HG03103 (cell line): ENCODE measurements at regions not wholly inside any gene's neighbourhood (a gene's known extent, or its start where the extent isn't known, plus 50 kb on each side); places are given as distances from the start of the nearest gene placed in this dataset.

Source experiments
- ATAC-seq: cut with Tn5 transposase; IDR thresholded peaks from one replicate; pipeline ENCODE4 v1.9.1; 2021; ENCODE audit warnings: low read depth; ENCODE audit not compliant: unreplicated experiment

DNA sequence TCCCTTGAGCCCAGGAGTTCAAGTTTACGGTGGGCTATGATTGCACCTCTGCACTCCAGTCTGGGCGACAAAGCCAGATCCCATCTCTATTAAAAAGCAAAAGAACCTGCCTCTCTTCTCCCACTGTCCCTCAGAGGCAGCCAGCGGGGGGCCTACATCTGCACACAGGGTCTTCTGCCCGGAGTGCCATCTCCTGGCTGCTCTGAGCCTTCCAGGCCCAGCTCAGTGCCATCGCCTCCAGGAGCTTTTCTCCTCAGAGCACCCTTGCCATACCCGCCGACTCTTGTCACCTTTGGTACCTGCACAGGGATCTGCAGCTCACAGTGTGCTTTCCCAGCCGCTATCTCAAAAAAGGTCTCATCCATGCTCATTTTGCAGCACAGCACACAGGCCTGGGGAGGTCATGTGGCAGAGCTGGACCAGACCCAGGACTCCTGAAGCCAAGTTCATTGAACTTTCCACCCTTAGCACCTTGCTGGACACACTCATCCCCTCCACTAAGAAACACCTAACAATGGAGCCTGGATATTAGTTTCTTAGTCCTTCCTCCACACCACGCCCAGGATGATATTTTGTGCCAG is 186.3 kb downstream of the HAUS1 start:
- no peak for ATAC-seq

DNA sequence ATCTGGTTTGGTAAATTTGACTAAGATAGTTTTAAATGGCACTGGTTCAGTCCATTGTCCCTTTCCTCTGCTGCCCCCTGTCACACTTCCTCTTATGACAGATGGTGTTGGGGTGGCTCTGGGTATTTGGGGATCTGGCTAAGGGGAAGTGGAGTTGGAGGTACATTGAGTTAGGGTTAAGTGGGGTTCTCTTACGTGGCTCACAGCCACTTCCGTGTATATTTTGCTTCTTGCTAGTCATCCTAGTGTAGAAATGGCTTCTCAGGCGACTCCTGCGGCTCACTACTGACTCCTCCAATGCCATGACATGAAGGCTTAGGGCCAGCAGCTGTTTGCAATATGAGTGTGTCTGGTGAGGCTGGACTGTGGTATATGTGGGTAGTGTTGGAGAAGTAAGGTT is 187.0 kb downstream of the HAUS1 start:
- no peak for ATAC-seq

GRCh38 chr18:46293742-46294181 is 189.6 kb downstream of the HAUS1 start:
- no peak for ATAC-seq

DNA sequence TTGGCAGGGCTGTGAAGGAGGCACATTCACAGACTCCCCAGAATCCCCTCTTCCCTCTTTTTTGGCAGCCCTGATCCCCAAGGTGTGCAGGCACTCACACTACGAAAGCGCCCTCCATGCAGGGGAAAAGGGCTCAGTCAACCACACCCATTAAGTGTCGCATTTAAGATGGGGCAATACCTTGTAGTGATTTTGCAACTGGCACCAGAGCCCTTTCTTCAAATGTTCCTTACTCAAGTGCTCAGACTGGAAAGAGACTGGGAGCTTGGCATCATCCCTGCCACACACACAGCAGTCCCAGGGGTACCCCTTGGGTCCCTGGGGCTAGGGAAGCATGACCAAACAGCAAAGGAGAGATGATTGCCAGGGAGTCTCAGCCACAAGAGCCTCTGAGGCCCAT is 190.1 kb downstream of the HAUS1 start:
- no peak for ATAC-seq

- ATAC-seq, result no peak
Measured at GRCh38 chr18:46294751-46295150, 190.6 kb downstream of the HAUS1 start.

- ATAC-seq, result no peak
Measured at GRCh38 chr18:46295416-46295815, 191.2 kb downstream of the HAUS1 start.

DNA sequence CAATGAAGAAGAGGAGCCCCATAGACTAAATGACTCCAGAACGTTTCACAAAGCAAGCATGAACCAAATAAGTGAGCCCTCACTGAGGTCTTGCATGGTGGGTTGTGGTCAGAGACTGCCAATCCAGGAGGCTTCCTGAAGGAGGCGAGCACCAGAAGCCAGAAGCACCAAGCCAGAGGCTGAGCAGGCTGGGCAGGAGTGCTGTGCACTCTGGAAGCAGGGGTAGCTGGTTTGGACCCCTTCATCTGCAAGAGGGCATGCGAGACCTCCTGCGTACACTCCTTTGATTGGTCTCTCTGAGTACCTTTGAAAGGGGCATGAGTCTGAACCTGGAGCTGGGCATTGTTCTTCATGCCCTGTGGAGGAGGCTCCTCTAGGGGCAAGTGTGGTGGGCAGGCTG is 192.5 kb downstream of the HAUS1 start:
- ATAC-seq, result no peak

DNA sequence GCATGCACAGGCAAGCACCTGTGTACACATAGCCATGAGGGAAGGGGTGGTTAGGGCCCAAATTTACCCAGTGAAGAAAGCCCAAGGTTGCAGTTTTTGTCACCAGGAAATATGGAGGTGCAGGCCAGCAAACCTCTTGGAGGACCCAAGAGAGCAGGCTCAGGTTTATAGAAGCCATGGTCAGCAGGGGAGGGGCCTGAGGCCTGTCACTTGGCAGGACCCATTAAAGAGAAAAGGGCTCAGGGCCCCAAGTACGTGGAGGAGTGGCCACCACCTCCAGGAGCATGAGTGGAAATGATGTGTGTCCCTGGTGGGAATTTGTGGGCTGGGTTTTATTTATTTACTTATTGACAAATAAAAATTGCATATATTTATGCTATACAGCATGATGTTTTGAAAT is 192.9 kb downstream of the HAUS1 start:
- ATAC-seq, result no peak

- no peak for ATAC-seq
Measured at GRCh38 chr18:46297621-46298020, 193.4 kb downstream of the HAUS1 start.

DNA sequence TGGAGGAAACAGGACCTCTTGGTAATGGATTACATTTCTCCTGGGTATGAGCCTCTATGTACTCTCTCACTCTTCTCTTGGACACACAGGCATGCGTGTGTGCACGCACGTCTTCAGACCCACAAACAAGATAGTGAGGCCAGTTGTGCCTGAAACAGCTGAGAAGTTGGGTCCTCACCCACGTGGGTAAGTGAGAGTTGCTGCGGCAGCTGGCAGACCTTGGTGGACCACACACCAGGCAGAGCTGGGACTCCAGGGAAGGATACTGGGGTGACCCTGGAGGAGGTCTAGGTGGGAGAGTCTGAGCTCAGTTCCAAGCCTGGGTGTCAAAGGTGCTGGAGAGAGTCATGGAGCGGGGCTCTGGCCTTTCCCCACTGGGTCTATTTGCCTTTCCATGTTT is 194.3 kb downstream of the HAUS1 start:
- no peak for ATAC-seq

DNA sequence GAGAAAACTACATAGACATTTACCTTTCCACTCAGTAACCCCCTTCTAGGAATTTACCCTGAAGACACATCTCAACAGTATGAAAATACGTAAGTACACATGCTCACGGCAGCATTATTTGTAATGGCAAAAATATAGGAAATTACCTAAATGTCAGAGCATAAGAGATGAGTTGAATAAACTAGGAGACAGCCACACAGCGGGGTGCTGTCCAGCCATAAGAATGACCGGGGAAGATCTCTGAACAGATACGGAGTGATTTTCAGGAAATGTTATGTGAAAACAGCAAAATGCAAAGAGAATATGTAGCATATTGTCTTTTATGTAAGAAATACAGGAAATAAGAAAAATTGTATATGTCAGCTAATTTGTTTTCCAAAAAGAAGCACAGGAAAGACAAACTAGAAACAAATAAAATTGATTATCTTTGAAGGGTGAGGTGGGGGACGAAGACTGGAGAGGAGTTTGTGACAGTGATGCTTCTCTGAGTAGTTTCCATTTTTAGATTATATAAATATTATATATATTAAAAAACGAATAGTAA is 195.4 kb downstream of the HAUS1 start:
- ATAC-seq, result no peak

- no peak for ATAC-seq
Measured at GRCh38 chr18:46301081-46301480, 196.9 kb downstream of the HAUS1 start.

DNA sequence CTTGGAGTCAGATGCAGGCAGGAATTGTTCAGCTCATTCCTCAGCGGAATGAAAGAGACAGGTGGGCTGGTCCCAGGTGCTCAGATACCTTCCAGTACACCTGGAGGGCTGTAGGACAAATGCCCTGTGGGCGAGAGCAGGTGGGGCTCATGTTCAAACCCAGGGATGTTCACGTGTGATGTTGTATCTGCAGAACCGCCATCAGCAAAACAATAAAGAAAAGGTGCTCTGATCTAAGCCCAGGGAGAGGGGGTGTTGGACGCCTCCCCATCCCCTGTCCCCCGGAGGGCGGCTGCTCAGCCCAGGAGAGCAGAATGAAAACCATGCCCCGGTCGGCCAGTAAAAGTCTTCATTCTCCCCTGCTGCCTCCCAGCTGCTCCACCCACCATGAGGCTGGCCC is 197.4 kb downstream of the HAUS1 start:
- ATAC-seq, result no peak

- no peak for ATAC-seq
Measured at GRCh38 chr18:46302528-46303485, 198.6 kb downstream of the HAUS1 start.

DNA sequence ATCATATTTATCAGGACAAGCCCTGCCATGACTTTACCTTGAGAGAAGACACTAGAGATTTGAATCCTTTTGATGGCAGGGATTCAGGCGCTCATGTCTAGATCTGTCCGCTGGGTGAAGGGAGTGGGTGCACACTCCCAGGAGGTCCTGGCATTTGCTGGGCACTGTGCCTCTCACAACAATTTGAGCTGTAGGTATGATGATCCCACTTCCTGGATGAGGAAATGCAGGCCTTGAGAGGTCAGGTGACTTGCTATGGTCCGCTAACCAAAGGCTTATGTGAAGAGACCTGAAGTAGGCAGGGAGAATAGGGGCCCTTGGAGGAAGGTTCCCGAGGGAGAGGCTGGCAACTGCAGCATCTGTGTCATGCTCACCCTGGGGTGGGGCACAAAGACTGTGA is 206.1 kb downstream of the HAUS1 start:
- ATAC-seq, result no peak

DNA sequence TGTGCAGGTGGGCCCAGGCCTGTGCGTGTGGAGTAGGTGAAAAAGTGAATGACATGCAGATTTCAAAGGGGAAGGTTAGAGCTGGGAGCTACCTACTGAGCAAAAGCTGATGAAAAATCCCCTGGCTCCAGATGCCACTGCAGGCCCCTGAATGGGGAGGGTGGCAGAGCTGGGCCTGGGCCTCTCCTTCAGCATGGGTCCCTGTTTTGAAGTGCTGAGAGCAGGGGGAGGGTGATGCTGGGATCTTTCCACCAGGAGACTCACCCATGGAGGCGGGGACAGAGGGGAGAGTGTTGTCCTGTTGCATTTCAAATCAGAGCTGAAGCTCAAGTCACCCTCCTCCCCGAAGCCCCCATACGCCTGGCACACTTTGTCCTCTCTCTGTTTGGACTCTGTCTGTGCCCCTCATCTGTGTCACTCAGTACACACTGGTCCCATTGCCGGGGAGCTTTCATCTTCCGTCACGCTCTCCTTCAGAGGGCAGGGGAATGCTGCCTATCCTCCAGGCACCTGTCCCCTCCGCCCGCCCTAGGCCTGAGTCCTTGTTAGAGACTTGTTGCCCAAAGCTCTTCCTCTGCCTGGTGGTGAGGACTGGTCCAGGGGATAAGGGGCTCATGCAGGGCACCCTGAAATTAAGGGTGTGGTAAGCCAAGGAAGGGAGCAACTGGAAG is 206.6 kb downstream of the HAUS1 start:
- ATAC-seq, result no peak

DNA sequence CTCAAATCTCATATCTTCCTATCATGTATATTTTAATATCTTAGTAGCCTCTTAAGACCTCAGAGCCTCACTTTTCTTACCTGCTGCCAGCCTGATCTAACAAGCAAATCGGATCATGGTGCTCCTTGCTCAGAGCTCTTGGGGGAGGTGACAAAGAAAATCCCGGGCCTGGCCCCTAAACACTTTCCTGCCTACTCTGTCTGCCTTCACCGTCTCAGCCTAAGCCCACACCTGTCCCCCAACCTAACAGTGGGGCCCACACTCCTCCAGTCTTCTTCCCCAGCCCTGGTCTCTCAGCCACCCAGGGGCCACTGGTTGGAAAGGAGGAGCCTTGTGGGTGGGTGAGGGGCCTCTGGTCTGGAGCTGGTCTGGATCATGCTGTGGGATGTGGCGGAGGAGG is 207.3 kb downstream of the HAUS1 start:
- ATAC-seq, result no peak

- ATAC-seq, result no peak
Measured at GRCh38 chr18:46312221-46312620, 208.0 kb downstream of the HAUS1 start.

DNA sequence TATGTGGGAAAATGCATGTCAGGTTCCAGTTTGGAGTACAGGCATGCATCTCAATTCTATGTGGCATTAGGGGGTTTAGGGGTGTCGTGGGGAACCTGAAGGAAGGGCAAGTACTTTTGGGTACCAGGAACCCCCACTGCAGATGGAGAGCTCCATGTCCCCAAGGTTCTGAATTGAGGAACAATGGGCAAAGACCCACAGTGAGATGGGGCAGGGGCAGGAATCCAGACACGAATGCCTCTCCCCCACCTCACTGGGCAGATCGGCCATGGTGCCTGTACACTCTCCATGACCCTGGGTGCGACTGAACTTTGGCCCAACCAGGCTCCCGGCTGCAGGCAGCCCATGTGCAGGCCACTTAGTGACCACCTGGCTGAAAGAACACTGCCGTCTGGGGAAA is 209.3 kb downstream of the HAUS1 start:
- no peak for ATAC-seq

- ATAC-seq, result no peak
Measured at GRCh38 chr18:46314011-46314410, 209.8 kb downstream of the HAUS1 start.

DNA sequence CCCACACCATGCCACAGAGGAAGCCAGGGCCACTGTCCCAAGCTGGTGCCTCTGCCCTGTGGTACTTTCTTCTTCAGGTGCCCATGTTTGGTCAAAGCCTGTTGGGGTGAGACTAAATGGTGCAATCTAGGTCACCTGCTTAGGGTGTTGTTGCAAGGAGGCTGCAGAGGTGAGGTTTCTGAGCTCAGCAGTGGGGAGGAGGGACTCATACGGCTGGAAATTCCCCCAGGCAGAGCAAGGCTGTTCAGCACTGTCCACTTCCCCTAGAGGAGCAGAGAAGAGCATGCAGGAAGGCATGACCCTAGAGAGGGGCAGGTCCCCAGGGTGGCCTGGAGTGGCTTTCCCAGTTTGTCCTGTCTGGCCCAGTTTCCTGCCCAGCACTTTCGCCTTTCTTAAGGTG is 211.0 kb downstream of the HAUS1 start:
- ATAC-seq, result no peak
